SK-N-SH treated with all-trans-retinoic acid at 6 μM for 48 hours (cell line): ENCODE measurements at regions not wholly inside any gene's neighbourhood (a gene's known extent, or its start where the extent isn't known, plus 50 kb on each side); places are given as distances from the start of the nearest gene placed in this dataset.
"Not testable (repeated sequence)": the region's sequence is repeated elsewhere in the genome, so short reads cannot be mapped to it uniquely, and the experiment has no call there.

Experiments used
- ATAC-seq: fragments of 200-7000 bp; cut with Tn5 transposase; 3 replicates; pipeline ENCODE4 v1.9.1; 2020; ENCODE audit warnings: mild to moderate bottlenecking, moderate library complexity
- ARNTL ChIP-seq: fragments of 450-650 bp; formaldehyde crosslinking; IDR thresholded peaks from 2 replicates; pipeline ENCODE4 v1.5.0; 2020; ENCODE audit warnings: low read depth, mild to moderate bottlenecking, moderate library complexity, borderline replicate concordance
- BACH2 ChIP-seq: fragments of 250-450 bp; sonication (Bioruptor Pico); IDR thresholded peaks from 2 replicates; pipeline ENCODE4 v1.9.0; 2021; ENCODE audit warnings: mild to moderate bottlenecking, borderline replicate concordance
- CREB5 ChIP-seq: fragments of 250-450 bp; sonication (Bioruptor Pico); IDR thresholded peaks from 2 replicates; pipeline ENCODE4 v1.5.1; 2020; ENCODE audit warnings: low read depth, mild to moderate bottlenecking, moderate library complexity
- CSDC2 ChIP-seq: fragments of 250-450 bp; sonication (Bioruptor Pico); IDR thresholded peaks from 2 replicates; pipeline ENCODE4 v1.5.0; 2020; ENCODE audit warnings: mild to moderate bottlenecking, moderate library complexity
- ESRRG ChIP-seq: fragments of 250-450 bp; sonication (Bioruptor Pico); IDR thresholded peaks from 2 replicates; pipeline ENCODE4 v1.6.1; 2021; ENCODE audit warnings: mild to moderate bottlenecking
- GLIS3 ChIP-seq: fragments of 250-450 bp; sonication (Bioruptor Pico); IDR thresholded peaks from 2 replicates; pipeline ENCODE4 v1.5.0; 2020; ENCODE audit warnings: mild to moderate bottlenecking, moderate library complexity
- ISL1 ChIP-seq: fragments of 250-450 bp; sonication (Bioruptor Pico); IDR thresholded peaks from 2 replicates; pipeline ENCODE4 v2.1.2; 2022; ENCODE audit warnings: mild to moderate bottlenecking, moderate library complexity
- OSR1 ChIP-seq: fragments of 250-450 bp; sonication (Bioruptor Pico); IDR thresholded peaks from 2 replicates; pipeline ENCODE4 v1.8.0; 2022; ENCODE audit warnings: moderate library complexity, mild to moderate bottlenecking, inconsistent platforms
- PATZ1 ChIP-seq: fragments of 250-450 bp; sonication (Bioruptor Pico); IDR thresholded peaks from 2 replicates; pipeline ENCODE4 v1.8.0; 2020; ENCODE audit warnings: mild to moderate bottlenecking, moderate library complexity, borderline replicate concordance
- POU6F1 ChIP-seq: fragments of 250-450 bp; sonication (Bioruptor Pico); IDR thresholded peaks from 2 replicates; pipeline ENCODE4 v1.8.0; 2021; ENCODE audit warnings: low read depth, mild to moderate bottlenecking, moderate library complexity, borderline replicate concordance
- PPARA ChIP-seq: fragments of 250-450 bp; sonication (Bioruptor Pico); IDR thresholded peaks from 2 replicates; pipeline ENCODE4 v1.5.0; 2020; ENCODE audit warnings: mild to moderate bottlenecking, borderline replicate concordance
- RARB ChIP-seq: fragments of 250-450 bp; sonication (Bioruptor Pico); IDR thresholded peaks from 2 replicates; pipeline ENCODE4 v1.8.0; 2021; ENCODE audit warnings: mild to moderate bottlenecking, moderate library complexity
- SNAI2 ChIP-seq: fragments of 250-450 bp; sonication (Bioruptor Pico); IDR thresholded peaks from 2 replicates; pipeline ENCODE4 v1.5.0; 2020; ENCODE audit warnings: mild to moderate bottlenecking, moderate library complexity
- TCF4 ChIP-seq: fragments of 250-450 bp; sonication (Bioruptor Pico); IDR thresholded peaks from 2 replicates; pipeline ENCODE4 v1.8.0; 2021; ENCODE audit warnings: mild to moderate bottlenecking, moderate library complexity, borderline replicate concordance
- TOX ChIP-seq: fragments of 250-450 bp; sonication (Bioruptor Pico); IDR thresholded peaks from 2 replicates; pipeline ENCODE4 v1.8.0; 2021; ENCODE audit warnings: mild to moderate bottlenecking, moderate library complexity, borderline replicate concordance
- TSHZ2 ChIP-seq: fragments of 250-450 bp; sonication (Bioruptor Pico); IDR thresholded peaks from 2 replicates; pipeline ENCODE4 v1.5.0; 2020; ENCODE audit warnings: mild to moderate bottlenecking, moderate library complexity
- ZC3H10 ChIP-seq: fragments of 250-450 bp; sonication (Bioruptor Pico); IDR thresholded peaks from 2 replicates; pipeline ENCODE4 v1.5.1; 2021; ENCODE audit warnings: mild to moderate bottlenecking, moderate library complexity
- ZFP3 ChIP-seq: fragments of 250-450 bp; sonication (Bioruptor Pico); IDR thresholded peaks from 2 replicates; pipeline ENCODE4 v1.5.0; 2020; ENCODE audit warnings: mild to moderate bottlenecking, moderate library complexity
- ZFP30 ChIP-seq: fragments of 450-650 bp; formaldehyde crosslinking; IDR thresholded peaks from 2 replicates; pipeline ENCODE4 v1.5.0; 2022; ENCODE audit warnings: mild to moderate bottlenecking, moderate library complexity
- ZNF565 ChIP-seq: fragments of 450-650 bp; formaldehyde crosslinking; conservative IDR thresholded peaks from 2 replicates; pipeline ENCODE4 v1.5.0; 2020; ENCODE audit warnings: low read depth, mild to moderate bottlenecking, moderate library complexity
- ZNF70 ChIP-seq: fragments of 450-650 bp; formaldehyde crosslinking; IDR thresholded peaks from 2 replicates; pipeline ENCODE4 v1.5.0; 2020; ENCODE audit warnings: mild to moderate bottlenecking, moderate library complexity
- ZNF8 ChIP-seq: fragments of 450-650 bp; formaldehyde crosslinking; IDR thresholded peaks from 2 replicates; pipeline ENCODE4 v1.5.0; 2020; ENCODE audit warnings: mild to moderate bottlenecking, moderate library complexity

GRCh38 chr17:62206550-62206949, 141.5 kb upstream of the MED13 start:
- TF ChIP-seq ZNF70, result no peak
- no peak for TF ChIP-seq ZFP30
- no peak for TF ChIP-seq ARNTL (CRISPR knock-in tag)
- no peak for TF ChIP-seq SNAI2
- TF ChIP-seq BACH2 (CRISPR knock-in tag), result no peak
- no peak for TF ChIP-seq CSDC2
- TF ChIP-seq TCF4 (CRISPR knock-in tag), result no peak
- TF ChIP-seq ESRRG (CRISPR knock-in tag), result no peak
- no peak for TF ChIP-seq PPARA (CRISPR knock-in tag)
- no peak for TF ChIP-seq ZFP3 (CRISPR knock-in tag)
- no peak for TF ChIP-seq ZNF565
- no peak for TF ChIP-seq OSR1 (CRISPR knock-in tag)
- TF ChIP-seq ZC3H10, result no peak
- no peak for TF ChIP-seq RARB (CRISPR knock-in tag)
- no peak for TF ChIP-seq TOX (CRISPR knock-in tag)
- ATAC-seq, result peak; percentile 84

GRCh38 chr17:62197156-62197555, 132.1 kb upstream of the MED13 start:
- ATAC-seq, result not testable (repeated sequence)

GRCh38 chr17:62196587-62196986, 131.5 kb upstream of the MED13 start:
- ATAC-seq, result not testable (repeated sequence)

GRCh38 chr17:62194401-62194800, 129.3 kb upstream of the MED13 start:
- TF ChIP-seq TCF4 (CRISPR knock-in tag) (no peak), ZFP30 (no peak), SNAI2 (no peak), BACH2 (CRISPR knock-in tag) (no peak), CSDC2 (no peak), ZNF70 (no peak), ZNF565 (no peak), ISL1 (CRISPR knock-in tag) (no peak), PATZ1 (CRISPR knock-in tag) (no peak), GLIS3 (no peak), TSHZ2 (CRISPR knock-in tag) (no peak), TOX (CRISPR knock-in tag) (no peak), ZFP3 (CRISPR knock-in tag) (no peak), RARB (CRISPR knock-in tag) (no peak), ZNF8 (no peak), ZC3H10 (no peak), POU6F1 (CRISPR knock-in tag) (no peak), CREB5 (CRISPR knock-in tag) (no peak)
- TF ChIP-seq, all 23 proteins: peak for 0
- no peak for ATAC-seq

GRCh38 chr17:62193249-62193648, 128.2 kb upstream of the MED13 start:
- ATAC-seq, result no peak
- TF ChIP-seq BACH2 (CRISPR knock-in tag), result no peak
- TF ChIP-seq PPARA (CRISPR knock-in tag), result no peak
- TF ChIP-seq ZC3H10, result no peak
- no peak for TF ChIP-seq PATZ1 (CRISPR knock-in tag)
- no peak for TF ChIP-seq ESRRG (CRISPR knock-in tag)
- no peak for TF ChIP-seq SNAI2
- no peak for TF ChIP-seq ZFP3 (CRISPR knock-in tag)
- TF ChIP-seq CREB5 (CRISPR knock-in tag), result no peak
